IMR-90 (cell line): ENCODE measurements at regions not wholly inside any gene's neighbourhood (a gene's known extent, or its start where the extent isn't known, plus 50 kb on each side); places are given as distances from the start of the nearest gene placed in this dataset.

ENCODE experiments used
- ATAC-seq: fragments of 200-7000 bp; cut with Tn5 transposase; 2 replicates; pipeline ENCODE4 v1.9.1; 2020; ENCODE audit warnings: low read depth, mild to moderate bottlenecking, moderate library complexity
- BruUV-seq: library from RNA; stranded (reverse); fragments of 400-500 nt; replicated peaks from 2 replicates; lab custom pipeline; 2021; lab: Mats Ljungman, UMichigan
- CTCF ChIA-PET: fragments of 300-600 bp; formaldehyde crosslinking; extraction: SDS; loops from one replicate; lab custom pipeline; 2021; ENCODE audit warnings: antibody characterized with exemption; lab: Yijun Ruan, JAX
- POLR2A ChIA-PET: fragments of 300-600 bp; sonication (Branson Sonifier 250); formaldehyde crosslinking; loops from one replicate; lab custom pipeline; 2022; ENCODE audit warnings: antibody characterized with exemption; ENCODE audit not compliant: unreplicated experiment; lab: Charles Lee
- DNase-seq: peaks from one replicate; pipeline ENCODE4 v3.0.0; 2013
- H2AFZ ChIP-seq: replicated peaks from 2 replicates; pipeline ENCODE3; 2013; ENCODE audit warnings: low read length, mild to moderate bottlenecking; ENCODE audit not compliant: poor library complexity
- H2AK5ac ChIP-seq: 2 replicates; pipeline ENCODE4 v1.6.1; 2013; ENCODE audit warnings: low read depth, low read length, inconsistent platforms
- H2AK9ac ChIP-seq: replicated peaks from 2 replicates; pipeline ENCODE3; 2013; ENCODE audit warnings: mild to moderate bottlenecking, low read depth, low read length, moderate library complexity; ENCODE audit not compliant: poor library complexity
- H2BK120ac ChIP-seq: 2 replicates; pipeline ENCODE4 v1.6.1; 2013; ENCODE audit warnings: low read depth, low read length, inconsistent platforms
- H2BK15ac ChIP-seq: 3 replicates; pipeline ENCODE4 v1.6.1; 2013; ENCODE audit warnings: low read depth, low read length, inconsistent platforms
- H2BK20ac ChIP-seq: 2 replicates; pipeline ENCODE4 v1.6.1; 2013; ENCODE audit warnings: low read depth, mild to moderate bottlenecking, inconsistent platforms, low read length, moderate library complexity
- H2BK5ac ChIP-seq: 2 replicates; pipeline ENCODE4 v1.6.1; 2013; ENCODE audit warnings: mild to moderate bottlenecking, low read depth, low read length, inconsistent platforms; ENCODE audit not compliant: poor library complexity, severe bottlenecking
- H3K14ac ChIP-seq: replicated peaks from 2 replicates; pipeline ENCODE4 v1.6.1; 2013; ENCODE audit warnings: low read depth, low read length, inconsistent platforms
- H3K18ac ChIP-seq: 2 replicates; pipeline ENCODE4 v1.6.1; 2013; ENCODE audit warnings: low read depth, low read length, control low read depth
- H3K23ac ChIP-seq: 2 replicates; pipeline ENCODE4 v1.6.1; 2013; ENCODE audit warnings: low read depth, low read length, inconsistent platforms
- H3K27ac ChIP-seq: 2 replicates; pipeline ENCODE4 v1.5.1; 2013; ENCODE audit warnings: mild to moderate bottlenecking, control low read depth, low read length; ENCODE audit not compliant: insufficient read depth
- H3K27me3 ChIP-seq: 2 replicates; pipeline ENCODE4 v1.6.1; 2013; ENCODE audit warnings: low read length; ENCODE audit not compliant: control insufficient read depth, insufficient read depth
- H3K36me3 ChIP-seq: 2 replicates; pipeline ENCODE4 v1.6.1; 2013; ENCODE audit warnings: low read length, mixed read lengths; ENCODE audit not compliant: control insufficient read depth, insufficient read depth
- H3K4ac ChIP-seq: 2 replicates; pipeline ENCODE4 v1.6.1; 2013; ENCODE audit warnings: low read depth, low read length, inconsistent platforms
- H3K4me1 ChIP-seq: 2 replicates; pipeline ENCODE4 v1.6.1; 2013; ENCODE audit warnings: low read length, mixed read lengths; ENCODE audit not compliant: control insufficient read depth, insufficient read depth
- H3K4me2 ChIP-seq: 2 replicates; pipeline ENCODE4 v1.6.1; 2013; ENCODE audit warnings: low read depth, mild to moderate bottlenecking, control low read depth, low read length, moderate library complexity
- H3K4me3 ChIP-seq: 2 replicates; pipeline ENCODE4 v1.5.1; 2013; ENCODE audit warnings: low read depth, mild to moderate bottlenecking, control low read depth, low read length, moderate library complexity; ENCODE audit not compliant: insufficient read depth
- H3K56ac ChIP-seq: 2 replicates; pipeline ENCODE4 v1.6.1; 2013; ENCODE audit warnings: low read length, inconsistent platforms; ENCODE audit not compliant: insufficient read depth; ENCODE audit errors: extremely low read depth
- H3K79me1 ChIP-seq, 2 experiments: 2 replicates each; pipeline ENCODE4 v1.6.1; 2013; ENCODE audit warnings: low read length in 2 of 2, inconsistent platforms in 1 of 2, low read depth in 1 of 2
- H3K9ac ChIP-seq: 2 replicates; pipeline ENCODE4 v1.6.1; 2013; ENCODE audit warnings: low read depth, low read length, control low read depth
- H3K9me1 ChIP-seq: 2 replicates; pipeline ENCODE4 v1.6.1; 2013; ENCODE audit warnings: low read length, inconsistent platforms; ENCODE audit not compliant: insufficient read depth
- H3K9me3 ChIP-seq: 2 replicates; pipeline ENCODE4 v1.6.1; 2013; ENCODE audit warnings: low read length; ENCODE audit not compliant: control insufficient read depth, insufficient read depth
- H4K20me1 ChIP-seq: 2 replicates; pipeline ENCODE4 v1.6.1; 2013; ENCODE audit warnings: low read length, inconsistent platforms; ENCODE audit not compliant: insufficient read depth
- H4K5ac ChIP-seq: 2 replicates; pipeline ENCODE4 v1.6.1; 2013; ENCODE audit warnings: mild to moderate bottlenecking, low read depth, low read length, control low read depth
- H4K8ac ChIP-seq, 2 experiments: 2 replicates each; pipeline ENCODE4 v1.6.1; 2013; ENCODE audit warnings: low read depth in 2 of 2, low read length in 2 of 2, control low read depth in 1 of 2, inconsistent platforms in 1 of 2
- H4K91ac ChIP-seq: 2 replicates; pipeline ENCODE4 v1.6.1; 2013; ENCODE audit warnings: low read depth, low read length, inconsistent platforms; ENCODE audit not compliant: insufficient read depth
- CEBPB ChIP-seq: IDR thresholded peaks from 2 replicates; pipeline ENCODE4 v1.6.1; 2012; ENCODE audit warnings: low read depth, low read length, improper control_type of control experiment
- FOS ChIP-seq: fragments of 150-350 bp; IDR thresholded peaks from 2 replicates; pipeline ENCODE4 v1.6.1; 2016; ENCODE audit warnings: low read depth, low read length
- MXI1 ChIP-seq: IDR thresholded peaks from 2 replicates; pipeline ENCODE4 v1.6.1; 2012; ENCODE audit warnings: low read depth, mild to moderate bottlenecking, low read length, moderate library complexity, borderline replicate concordance
- NFE2L2 ChIP-seq: fragments of 150-350 bp; IDR thresholded peaks from 2 replicates; pipeline ENCODE4 v1.6.1; 2016; ENCODE audit warnings: low read depth, mild to moderate bottlenecking, low read length
- RAD21 ChIP-seq: IDR thresholded peaks from 2 replicates; pipeline ENCODE4 v1.6.1; 2012; ENCODE audit warnings: low read length, improper control_type of control experiment
- USF2 ChIP-seq: fragments of 150-350 bp; IDR thresholded peaks from 2 replicates; pipeline ENCODE4 v1.6.1; 2017; ENCODE audit warnings: mild to moderate bottlenecking, antibody characterized with exemption, low read length, low read depth
- WGBS, 2 experiments: methylation state at CpG; one replicate each; pipeline versions ENCODE4 v1.1.5 to v1.1.7; 2013; ENCODE audit warnings: missing lambda C conversion rate in 2 of 2; ENCODE audit not compliant: insufficient read length in 1 of 2; ENCODE audit errors: extremely low coverage in 2 of 2; 5-methylcytosine and 5-hydroxymethylcytosine counted together
- dilution Hi-C: fragments of 300-500 bp; cut with HindIII; formaldehyde crosslinking; loops from one replicate; pipeline ENCODE4 v1.14.3; 2018; ENCODE audit warnings: low sequenced_read_pairs; ENCODE audit not compliant: unreplicated experiment
- in situ Hi-C: fragments of 300-500 bp; cut with MboI; formaldehyde crosslinking; loops from 3 replicates; pipeline ENCODE4 v1.14.3; 2019; ENCODE audit warnings: low sequenced_read_pairs, inconsistent platforms, mixed read lengths
- intact Hi-C: fragments of 100-400 bp; cut with micrococcal nuclease; formaldehyde crosslinking; loops from 2 replicates; pipeline ENCODE4 v1.10.0; 2022
- TF ChIP-seq, protein P1 (sequence below): fragments of 150-350 bp; IDR thresholded peaks from 2 replicates; pipeline ENCODE4 v1.6.1; 2016; ENCODE audit warnings: low read depth, mild to moderate bottlenecking, low read length, moderate library complexity, borderline replicate concordance

GRCh38 chr5:124570285-124571035, 176.0 kb downstream of the ZNF608 start:
- Histone ChIP-seq H3K36me3 (no peaks in the 10 kb centered on the region), H2BK120ac (no peak overlapping the region), H4K20me1 (no peaks in the 10 kb centered on the region), H2AK5ac (no peak overlapping the region), H3K27ac (no peak overlapping the region), H3K27me3 (no peaks in the 10 kb centered on the region), H2BK5ac (no peak overlapping the region), H3K4me3 (no peak overlapping the region), H3K4me1 (no peaks in the 10 kb centered on the region; the same call in 1 of the 2 replicates), H3K23ac (no peak overlapping the region), H2AFZ (peak overlapping the region; percentile 61), H4K91ac (no peak overlapping the region), H4K5ac (no peak overlapping the region), H3K4ac (no peak overlapping the region), H3K9ac (no peak overlapping the region), H3K9me1 (no peaks in the 10 kb centered on the region), H3K18ac (no peak overlapping the region), H2BK20ac (no peak overlapping the region), H3K79me1 (no peaks in the 10 kb centered on the region), H3K9me3 (no peaks in the 10 kb centered on the region), H3K14ac (no peak overlapping the region), H2BK15ac (no peak overlapping the region), H2AK9ac (no peak overlapping the region), H3K4me2 (no peak overlapping the region; the same call in 1 of the 2 replicates), H4K8ac (no peak overlapping the region), H3K56ac (no peak overlapping the region)
- ChIA-PET POLR2A (no interaction called here), CTCF (interaction anchor here (0.6 to 1.1 kb wide), 2 partner anchors 9 to 681 kb away, joined by 3 to 8 read pairs; no protein-coding TSS in a partner anchor)
- no peak for DNase-seq
- in situ Hi-C loops = no loop called here
- ATAC-seq = no peak
- BruUV-seq = no TSS peak
- dilution Hi-C loops = no loop called here
- intact Hi-C loops = no loop called here
- no peak for TF ChIP-seq MXI1
- no peak for TF ChIP-seq NFE2L2
- TF ChIP-seq CEBPB = no peak
- no peak for TF ChIP-seq RAD21
- no peak for TF ChIP-seq USF2
- TF ChIP-seq, protein P1, sequence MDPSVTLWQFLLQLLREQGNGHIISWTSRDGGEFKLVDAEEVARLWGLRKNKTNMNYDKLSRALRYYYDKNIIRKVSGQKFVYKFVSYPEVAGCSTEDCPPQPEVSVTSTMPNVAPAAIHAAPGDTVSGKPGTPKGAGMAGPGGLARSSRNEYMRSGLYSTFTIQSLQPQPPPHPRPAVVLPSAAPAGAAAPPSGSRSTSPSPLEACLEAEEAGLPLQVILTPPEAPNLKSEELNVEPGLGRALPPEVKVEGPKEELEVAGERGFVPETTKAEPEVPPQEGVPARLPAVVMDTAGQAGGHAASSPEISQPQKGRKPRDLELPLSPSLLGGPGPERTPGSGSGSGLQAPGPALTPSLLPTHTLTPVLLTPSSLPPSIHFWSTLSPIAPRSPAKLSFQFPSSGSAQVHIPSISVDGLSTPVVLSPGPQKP = no peak
- no peak for TF ChIP-seq FOS
- 30% methylated on average over 3 of the region's 9 CpGs; no CpG with 5 or more reads in 1 of the 2 experiments for WGBS, 2 experiments
